GM11168 (cell line): ENCODE measurements at regions not wholly inside any gene's neighbourhood (a gene's known extent, or its start where the extent isn't known, plus 50 kb on each side); places are given as distances from the start of the nearest gene placed in this dataset.
"Not testable (repeated sequence)": the region's sequence is repeated elsewhere in the genome, so short reads cannot be mapped to it uniquely, and the experiment has no call there.

ENCODE experiments used
- in situ Hi-C: fragments of 300-500 bp; cut with MboI; formaldehyde crosslinking; loops from one replicate; pipeline ENCODE4 v1.12.0; 2022; ENCODE audit warnings: low sequenced_read_pairs; ENCODE audit not compliant: unreplicated experiment

DNA sequence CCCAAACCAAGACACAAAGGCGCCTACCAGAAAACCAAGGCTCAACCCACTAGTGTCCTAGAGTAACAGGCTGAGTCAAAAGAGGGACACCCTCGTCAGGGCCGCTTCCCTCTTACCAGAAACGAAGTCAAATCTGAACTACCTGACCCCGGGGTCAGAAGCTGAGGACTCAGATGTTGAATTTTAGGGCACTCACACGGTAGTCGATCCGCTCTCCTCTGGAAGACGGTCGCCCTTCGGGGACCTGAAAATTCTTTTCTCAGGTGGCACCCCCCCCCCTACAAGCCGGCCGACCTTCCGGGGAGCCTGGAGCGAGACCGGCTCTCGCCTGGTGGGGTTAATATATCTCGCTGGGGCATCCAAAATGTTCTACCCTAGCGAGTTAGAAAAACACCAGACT is 121.1 kb upstream of the KCNJ3 start:
- in situ Hi-C loops: no loop called here

DNA sequence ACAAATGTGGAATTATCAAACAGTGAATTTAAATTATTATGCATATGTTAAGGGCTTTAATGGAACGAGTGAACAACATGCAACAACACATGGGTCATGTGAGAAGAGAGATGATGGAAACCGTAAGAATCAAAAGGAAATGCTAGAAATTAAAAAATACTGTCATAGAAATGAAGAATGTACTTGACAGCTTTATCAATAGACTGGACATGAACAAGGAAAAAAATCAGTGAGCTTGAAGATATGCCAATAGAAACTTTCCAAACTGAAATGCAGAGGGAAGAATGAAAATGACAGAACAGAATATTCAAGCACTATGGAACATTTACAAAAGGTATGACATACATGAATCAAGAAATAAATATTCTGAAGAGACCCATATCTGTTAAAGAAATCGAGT is 117.7 kb upstream of the KCNJ3 start:
- in situ Hi-C loops: no loop called here

DNA sequence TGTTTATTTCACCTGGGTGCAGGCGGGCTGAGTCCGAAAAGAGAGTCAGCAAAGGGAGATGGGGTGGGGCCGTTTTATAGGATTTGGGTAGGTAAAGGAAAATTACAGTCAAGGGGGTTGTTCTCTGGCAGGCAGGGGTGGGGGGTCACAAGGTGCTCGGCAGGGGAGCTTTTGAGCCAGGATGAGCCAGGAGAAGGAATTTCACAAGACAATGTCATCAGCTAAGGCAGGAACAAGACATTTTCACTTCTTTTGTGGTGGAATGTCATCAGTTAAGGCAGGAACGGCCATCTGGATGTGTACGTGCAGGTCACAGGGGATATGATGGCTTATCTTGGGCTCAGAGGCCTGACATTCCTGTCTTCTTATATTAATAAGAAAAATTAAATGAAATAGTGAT is 115.8 kb upstream of the KCNJ3 start:
- in situ Hi-C loops: not testable (repeated sequence)

DNA sequence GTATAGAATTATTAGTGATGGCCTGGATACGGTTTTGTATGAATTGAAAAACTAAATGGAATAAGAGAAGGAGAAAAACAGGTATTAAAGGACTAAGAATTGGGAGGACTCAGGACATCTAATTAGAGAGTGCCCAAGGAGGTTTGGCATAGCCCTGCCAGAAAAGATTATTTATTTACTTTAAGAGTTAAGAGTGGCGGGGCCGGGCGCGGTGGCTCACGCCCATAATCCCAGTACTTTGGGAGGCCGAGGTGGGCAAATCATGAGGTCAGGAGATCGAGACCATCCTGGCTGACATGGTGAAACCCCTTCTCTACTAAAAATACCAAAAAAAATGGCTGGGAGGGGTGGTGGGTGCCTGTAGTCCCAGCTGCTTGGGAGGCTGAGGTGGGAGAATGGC is 115.2 kb upstream of the KCNJ3 start:
- in situ Hi-C loops: not testable (repeated sequence)

- in situ Hi-C loops: no loop called here
Measured at GRCh38 chr2:154587739-154588138, 110.8 kb upstream of the KCNJ3 start.

GRCh38 chr2:154588838-154589237 is 109.7 kb upstream of the KCNJ3 start:
- in situ Hi-C loops: no loop called here

DNA sequence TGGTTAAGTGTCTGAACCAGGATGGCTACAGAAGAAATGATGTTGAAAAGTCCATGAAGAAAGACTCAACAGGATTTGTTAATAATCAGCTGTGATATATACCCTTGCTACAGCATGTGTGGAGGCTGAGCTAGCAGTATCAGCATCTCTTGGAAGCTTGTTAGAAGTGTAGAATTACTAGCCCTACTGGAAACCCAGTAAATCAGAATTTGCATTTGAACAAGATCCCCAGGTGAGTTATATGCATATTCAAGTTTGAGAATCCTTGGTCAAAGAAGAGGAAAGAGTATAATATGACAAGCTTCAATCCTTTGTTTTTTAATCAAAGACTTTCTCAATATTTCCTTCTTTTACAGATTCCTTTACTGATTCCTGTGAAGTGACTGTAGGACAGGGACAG is 109.0 kb upstream of the KCNJ3 start:
- in situ Hi-C loops: no loop called here

GRCh38 chr2:154591294-154591820 is 107.1 kb upstream of the KCNJ3 start:
- in situ Hi-C loops: no loop called here

- in situ Hi-C loops: no loop called here
Measured at GRCh38 chr2:154599189-154599588, 99.3 kb upstream of the KCNJ3 start.

GRCh38 chr2:154600927-154601494 is 97.5 kb upstream of the KCNJ3 start:
- in situ Hi-C loops: loop anchor here (25.0 kb wide), 1 partner anchor 636 kb away; no protein-coding TSS in a partner anchor

DNA sequence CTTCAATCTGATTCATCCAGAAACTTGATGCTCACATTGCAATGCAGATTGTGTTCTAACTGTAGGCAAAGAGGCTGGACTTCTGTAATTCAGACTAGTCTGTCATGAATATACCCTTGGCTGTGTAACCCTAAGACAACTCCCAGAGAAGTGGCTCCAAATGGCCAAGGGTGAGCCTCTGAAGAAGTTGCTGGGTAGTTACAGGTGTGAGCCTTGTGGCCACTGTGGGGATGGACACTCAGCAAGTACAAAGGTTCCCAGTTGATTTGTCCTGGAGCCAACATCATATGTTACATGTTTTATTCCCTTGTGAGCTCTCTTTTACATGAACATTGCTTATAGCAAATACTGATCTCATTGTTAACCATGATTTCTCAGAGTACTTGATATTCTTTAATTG is 94.8 kb upstream of the KCNJ3 start:
- in situ Hi-C loops: loop anchor here (25.0 kb wide), 1 partner anchor 634 kb away; no protein-coding TSS in a partner anchor

DNA sequence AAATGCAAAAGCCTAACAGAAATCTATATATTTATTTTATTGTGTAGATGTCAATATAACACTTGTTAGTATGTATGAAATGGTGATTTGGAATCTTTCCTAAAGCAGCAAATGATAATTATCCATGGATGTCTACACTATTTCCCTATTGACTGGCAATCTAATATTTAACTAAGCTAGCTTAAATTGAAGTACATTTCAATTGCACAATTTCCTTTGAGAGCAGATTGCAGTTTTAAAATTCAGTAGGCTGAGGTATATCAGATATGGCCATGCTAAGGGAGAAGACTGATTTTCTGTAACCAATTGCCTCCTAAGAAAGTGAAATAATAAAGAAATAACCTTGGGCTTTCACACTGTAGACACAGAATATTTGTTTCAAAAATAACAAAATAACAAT is 90.1 kb upstream of the KCNJ3 start:
- in situ Hi-C loops: loop anchor here (25.0 kb wide), 1 partner anchor 629 kb away; no protein-coding TSS in a partner anchor

GRCh38 chr2:154614906-154615305 is 83.6 kb upstream of the KCNJ3 start:
- in situ Hi-C loops: loop anchor here (25.0 kb wide), 1 partner anchor 622 kb away; no protein-coding TSS in a partner anchor

GRCh38 chr2:154616659-154617058 is 81.8 kb upstream of the KCNJ3 start:
- in situ Hi-C loops: loop anchor here (25.0 kb wide), 1 partner anchor 621 kb away; no protein-coding TSS in a partner anchor

DNA sequence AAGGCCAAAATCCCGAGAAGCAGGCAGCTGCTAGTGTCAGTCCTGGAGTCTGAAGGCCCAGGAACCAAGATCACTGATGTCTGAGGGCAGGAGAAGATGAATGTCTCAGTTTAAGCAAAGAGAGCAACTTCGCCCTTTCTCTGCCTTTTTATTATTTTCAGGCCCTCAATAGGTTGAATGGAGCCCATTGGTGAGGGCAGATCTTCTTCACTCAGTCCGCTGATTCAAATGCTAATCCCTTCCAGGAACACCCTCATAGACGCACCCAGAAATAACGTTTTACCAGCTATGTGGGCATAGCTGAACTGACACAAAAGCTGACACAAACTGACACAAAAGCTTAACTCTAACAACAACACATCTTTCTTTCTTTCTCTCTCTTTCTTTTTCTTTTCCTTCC is 78.0 kb upstream of the KCNJ3 start:
- in situ Hi-C loops: loop anchor here (25.0 kb wide), 1 partner anchor 617 kb away; no protein-coding TSS in a partner anchor

GRCh38 chr2:154623819-154624218 is 74.7 kb upstream of the KCNJ3 start:
- in situ Hi-C loops: loop anchor here (25.0 kb wide), 1 partner anchor 613 kb away; no protein-coding TSS in a partner anchor

DNA sequence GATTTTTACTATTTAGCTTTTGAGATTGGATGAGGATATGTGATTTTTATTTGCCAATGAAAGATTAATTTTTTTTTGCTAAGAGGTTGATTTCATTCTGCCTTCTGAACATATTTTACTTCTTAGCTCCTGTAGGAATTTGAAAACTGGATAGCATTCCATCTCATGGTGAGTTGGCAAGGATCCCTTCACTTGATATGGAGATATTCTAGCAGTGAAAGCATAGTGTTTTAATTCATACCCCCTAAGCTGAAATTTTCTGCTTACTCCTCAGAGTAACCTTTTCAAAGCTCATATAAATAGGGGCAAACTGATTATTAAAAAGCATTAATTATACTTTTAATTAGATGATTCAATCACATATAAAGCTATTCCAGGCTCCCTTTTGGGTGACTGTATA is 61.0 kb upstream of the KCNJ3 start:
- in situ Hi-C loops: no loop called here

GRCh38 chr2:154638783-154639182 is 59.7 kb upstream of the KCNJ3 start:
- in situ Hi-C loops: no loop called here

GRCh38 chr2:154640000-154640399 is 58.5 kb upstream of the KCNJ3 start:
- in situ Hi-C loops: no loop called here
